Sigmoid colon (tissue), 6 donors: ENCODE measurements at regions not wholly inside any gene's neighbourhood (a gene's known extent, or its start where the extent isn't known, plus 50 kb on each side); places are given as distances from the start of the nearest gene placed in this dataset.

Source experiments
- DNase-seq: peaks from one replicate; pipeline ENCODE4 v3.0.0-alpha.2; 2019
- H3K27ac ChIP-seq, 4 donors: fragments of 200-600 bp; sonication (generic); one replicate each; pipeline ENCODE4 v1.5.1; 2016 to 2019; ENCODE audit warnings: mild to moderate bottlenecking in 1 of 4
- H3K27me3 ChIP-seq, 3 donors: fragments of 200-600 bp; sonication (generic); one replicate each; pipeline ENCODE4 v1.5.1; 2019; ENCODE audit warnings: mild to moderate bottlenecking in 1 of 3
- H3K36me3 ChIP-seq, 4 donors: fragments of 200-600 bp; sonication (generic); one replicate each; pipeline ENCODE4 v1.5.1; 2016 to 2019
- H3K4me1 ChIP-seq, 4 donors: fragments of 200-600 bp; sonication (generic); one replicate each; pipeline ENCODE4 v1.5.1; 2017 to 2019
- H3K4me3 ChIP-seq, 4 donors: fragments of 200-600 bp; sonication (generic); one replicate each; pipeline ENCODE4 v1.5.1; 2017 to 2019; ENCODE audit warnings: mild to moderate bottlenecking in 2 of 4, moderate library complexity in 1 of 4
- H3K9me3 ChIP-seq, 4 donors: fragments of 200-600 bp in 3 of 4; sonication (generic) in 3 of 4; one replicate each; pipeline versions ENCODE4 v1.5.1 to v1.6.1; 2013 to 2019
- CTCF ChIP-seq, 4 experiments: fragments of 450-650 bp in 3 of 4; fragments of 200-600 bp in 1 of 4; IDR thresholded peaks; one replicate each; pipeline ENCODE4 v1.5.1; 2016 to 2019; ENCODE audit warnings: antibody characterized with exemption in 4 of 4, mild to moderate bottlenecking in 3 of 4, moderate library complexity in 2 of 4
- EP300 ChIP-seq, 4 donors: sonication (generic); formaldehyde crosslinking; IDR thresholded peaks; one replicate each; pipeline ENCODE4 v1.6.1; 2017; ENCODE audit warnings: antibody characterized with exemption in 4 of 4
- POLR2A ChIP-seq, 2 donors: fragments of 450-650 bp; IDR thresholded peaks; one replicate each; pipeline ENCODE4 v1.6.1; 2016; ENCODE audit warnings: antibody characterized with exemption in 2 of 2, mild to moderate bottlenecking in 2 of 2, moderate library complexity in 2 of 2
- POLR2AphosphoS5 ChIP-seq, 4 donors: sonication (generic); formaldehyde crosslinking; IDR thresholded peaks; one replicate each; pipeline ENCODE4 v1.6.1; 2017; ENCODE audit warnings: antibody characterized with exemption in 4 of 4
- WGBS, 2 donors: extraction: QIAGEN DNeasy Blood & Tissue Kit; methylation state at CpG; one replicate each; pipeline ENCODE4 v1.1.7; 2013; 5-methylcytosine and 5-hydroxymethylcytosine counted together
- intact Hi-C: fragments of 100-400 bp; cut with DNase I; formaldehyde crosslinking; loops from one replicate; pipeline ENCODE4 v1.15.1; 2023
- donor health status: healthy with polysubstance abuse.
- donor health status: healthy.

GRCh38 chrX:46279925-46280313 lies 265.3 kb downstream of the ZNF674 start:
- no peak overlapping the region for H3K4me3 ChIP-seq
- TF ChIP-seq POLR2A (IDR thresholded peaks at IDR 0.05) (no peak), EP300 (IDR thresholded peaks at IDR 0.05) (no peak), POLR2AphosphoS5 (IDR thresholded peaks at IDR 0.05) (no peak), CTCF (IDR thresholded peaks at IDR 0.05) (no peak)

GRCh38 chrX:46279214-46279924 lies 265.9 kb downstream of the ZNF674 start:
- intact Hi-C loops = no loop called here
- WGBS, 2 donors = 48 to 83% methylated on average over 4 of the region's 4 CpGs

More at GRCh38 chrX:46279925-46280313, 265.3 kb downstream of the ZNF674 start:
- intact Hi-C loops = no loop called here
- Histone ChIP-seq H3K9me3 (no peaks in the 10 kb centered on the region), H3K27ac (no peak overlapping the region), H3K27me3 (no peaks in the 10 kb centered on the region), H3K36me3 (no peaks in the 10 kb centered on the region), H3K4me1 (no peaks in the 10 kb centered on the region)
- DNase-seq = no peak
- WGBS, 2 donors = 60 to 83% methylated on average over 3 of the region's 3 CpGs

GRCh38 chrX:46278572-46278971 lies 266.6 kb downstream of the ZNF674 start:
- intact Hi-C loops = no loop called here
- H3K4me3 ChIP-seq = no peak overlapping the region
- no peaks in the 10 kb centered on the region for H3K4me1 ChIP-seq
- no peak for DNase-seq
- TF ChIP-seq POLR2AphosphoS5 (IDR thresholded peaks at IDR 0.05) = no peak
- TF ChIP-seq POLR2A (IDR thresholded peaks at IDR 0.05) = no peak
- TF ChIP-seq CTCF (IDR thresholded peaks at IDR 0.05) = no peak
- no peak for TF ChIP-seq EP300 (IDR thresholded peaks at IDR 0.05)
- 85 to 87% methylated on average over 2 of the region's 2 CpGs for WGBS, 2 donors
- no peaks in the 10 kb centered on the region for H3K36me3 ChIP-seq
- H3K27ac ChIP-seq = no peak overlapping the region
- H3K27me3 ChIP-seq = no peaks in the 10 kb centered on the region
- no peaks in the 10 kb centered on the region for H3K9me3 ChIP-seq

More at GRCh38 chrX:46279214-46279924, 265.9 kb downstream of the ZNF674 start:
- Histone ChIP-seq H3K27me3 (no peaks in the 10 kb centered on the region), H3K9me3 (no peaks in the 10 kb centered on the region), H3K36me3 (no peaks in the 10 kb centered on the region), H3K4me1 (no peaks in the 10 kb centered on the region), H3K27ac (no peak overlapping the region), H3K4me3 (no peak overlapping the region)
- TF ChIP-seq POLR2AphosphoS5 (IDR thresholded peaks at IDR 0.05) = no peak
- no peak for TF ChIP-seq EP300 (IDR thresholded peaks at IDR 0.05)
- TF ChIP-seq POLR2A (IDR thresholded peaks at IDR 0.05) = no peak
- TF ChIP-seq CTCF (IDR thresholded peaks at IDR 0.05) = no peak
- DNase-seq = no peak

GRCh38 chrX:46268412-46268811 lies 276.8 kb downstream of the ZNF674 start:
- H3K27ac ChIP-seq = no peak overlapping the region
- intact Hi-C loops = no loop called here
- no peak for DNase-seq
- H3K4me3 ChIP-seq = no peak overlapping the region
- H3K4me1 ChIP-seq = no peaks in the 10 kb centered on the region
- WGBS, 2 donors = 21 to 24% methylated on average over 1 of the region's 1 CpG
- no peaks in the 10 kb centered on the region for H3K27me3 ChIP-seq
- H3K9me3 ChIP-seq = no peaks in the 10 kb centered on the region
- no peaks in the 10 kb centered on the region for H3K36me3 ChIP-seq
- TF ChIP-seq POLR2AphosphoS5 (IDR thresholded peaks at IDR 0.05) (no peak), EP300 (IDR thresholded peaks at IDR 0.05) (no peak), CTCF (IDR thresholded peaks at IDR 0.05) (no peak), POLR2A (IDR thresholded peaks at IDR 0.05) (no peak)

GRCh38 chrX:46263494-46263893 lies 281.7 kb downstream of the ZNF674 start:
- DNase-seq = no peak
- Histone ChIP-seq H3K4me3 (no peak overlapping the region), H3K4me1 (no peaks in the 10 kb centered on the region), H3K27ac (no peak overlapping the region), H3K27me3 (no peaks in the 10 kb centered on the region), H3K36me3 (no peaks in the 10 kb centered on the region), H3K9me3 (no peaks in the 10 kb centered on the region)
- intact Hi-C loops = no loop called here
- TF ChIP-seq CTCF (IDR thresholded peaks at IDR 0.05) (no peak), EP300 (IDR thresholded peaks at IDR 0.05) (no peak), POLR2AphosphoS5 (IDR thresholded peaks at IDR 0.05) (no peak), POLR2A (IDR thresholded peaks at IDR 0.05) (no peak)
- WGBS, 2 donors = 73 to 77% methylated on average over 3 of the region's 3 CpGs
